MM.1S (cell line): ENCODE measurements at regions not wholly inside any gene's neighbourhood (a gene's known extent, or its start where the extent isn't known, plus 50 kb on each side); places are given as distances from the start of the nearest gene placed in this dataset.

Source experiments
- EZH2phosphoT487 ChIP-seq: fragments of 300-600 bp; sonication (generic); IDR thresholded peaks from 2 replicates; pipeline ENCODE4 v1.6.1; 2018; ENCODE audit warnings: antibody characterized with exemption, low read length
- TF ChIP-seq, protein P1 (sequence below): fragments of 300-600 bp; sonication (generic); IDR thresholded peaks from 2 replicates; pipeline ENCODE4 v1.5.1; 2016; ENCODE audit warnings: antibody characterized with exemption, low read length, mixed read lengths

DNA sequence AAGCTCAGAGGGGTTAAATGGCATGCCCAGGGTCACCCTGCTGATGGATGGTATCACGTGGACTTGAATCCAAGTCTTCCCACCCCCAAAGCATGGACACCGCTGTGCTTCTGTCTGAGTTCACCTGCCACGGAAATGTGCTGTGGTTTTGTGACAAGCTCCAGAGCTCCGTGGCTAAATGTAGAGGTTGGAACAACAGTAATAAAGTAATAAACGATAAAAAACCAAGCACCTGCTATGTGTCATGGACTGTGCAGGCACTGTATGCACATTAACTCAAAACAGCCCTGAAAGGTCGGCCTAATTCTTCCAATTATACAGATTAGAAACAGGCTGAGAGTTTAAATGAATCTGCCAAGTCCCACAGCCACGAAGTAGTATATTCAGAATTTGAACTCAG, 182.1 kb upstream of the NAV2 start:
- TF ChIP-seq EZH2phosphoT487: no peak
- TF ChIP-seq, protein P1, sequence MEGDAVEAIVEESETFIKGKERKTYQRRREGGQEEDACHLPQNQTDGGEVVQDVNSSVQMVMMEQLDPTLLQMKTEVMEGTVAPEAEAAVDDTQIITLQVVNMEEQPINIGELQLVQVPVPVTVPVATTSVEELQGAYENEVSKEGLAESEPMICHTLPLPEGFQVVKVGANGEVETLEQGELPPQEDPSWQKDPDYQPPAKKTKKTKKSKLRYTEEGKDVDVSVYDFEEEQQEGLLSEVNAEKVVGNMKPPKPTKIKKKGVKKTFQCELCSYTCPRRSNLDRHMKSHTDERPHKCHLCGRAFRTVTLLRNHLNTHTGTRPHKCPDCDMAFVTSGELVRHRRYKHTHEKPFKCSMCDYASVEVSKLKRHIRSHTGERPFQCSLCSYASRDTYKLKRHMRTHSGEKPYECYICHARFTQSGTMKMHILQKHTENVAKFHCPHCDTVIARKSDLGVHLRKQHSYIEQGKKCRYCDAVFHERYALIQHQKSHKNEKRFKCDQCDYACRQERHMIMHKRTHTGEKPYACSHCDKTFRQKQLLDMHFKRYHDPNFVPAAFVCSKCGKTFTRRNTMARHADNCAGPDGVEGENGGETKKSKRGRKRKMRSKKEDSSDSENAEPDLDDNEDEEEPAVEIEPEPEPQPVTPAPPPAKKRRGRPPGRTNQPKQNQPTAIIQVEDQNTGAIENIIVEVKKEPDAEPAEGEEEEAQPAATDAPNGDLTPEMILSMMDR: no peak
